ENCODE measurements at regions not wholly inside any gene's neighbourhood (a gene's known extent, or its start where the extent isn't known, plus 50 kb on each side); places are given as distances from the start of the nearest gene placed in this dataset.
"Not testable (repeated sequence)": the region's sequence is repeated elsewhere in the genome, so short reads cannot be mapped to it uniquely, and the experiment has no call there.

DNA sequence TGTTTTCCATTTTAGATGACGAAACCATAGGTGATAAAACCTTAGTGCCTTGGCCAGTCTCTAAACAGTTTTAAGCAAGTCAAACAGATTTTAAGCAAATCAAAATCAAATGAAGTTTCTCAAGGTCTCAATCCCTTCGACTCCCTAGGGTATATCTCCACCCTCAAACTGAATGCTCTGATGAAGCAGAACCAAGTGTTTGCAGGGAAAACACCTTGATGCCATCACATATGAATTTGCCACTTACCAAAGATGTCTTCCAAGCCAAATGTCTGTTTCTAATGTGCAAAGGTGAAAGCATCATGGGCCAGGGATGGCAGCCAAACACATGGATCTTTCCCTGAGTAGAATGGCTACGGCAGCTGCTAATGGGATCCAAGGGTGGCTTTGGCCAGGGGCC, 116.4 kb upstream of the COP1 start:
- intact Hi-C loops (cut with DNase I), result no loop called here
- no peaks in the 10 kb centered on the region for H3K27me3 ChIP-seq
- no peak overlapping the region for H3K27ac ChIP-seq
- no peaks in the 10 kb centered on the region for H3K9me3 ChIP-seq (replicated peaks in 1 of 3)
- H3K4me1 ChIP-seq (replicated peaks in 1 of 2), result no peaks in the 10 kb centered on the region
- TF ChIP-seq CTCF (IDR thresholded peaks at IDR 0.05) (no peak), POLR2A (IDR thresholded peaks at IDR 0.05) (no peak)
- 73 to 90% (median 78%) methylated on average over 3 of the region's 3 CpGs for WGBS, 4 donors
- no peaks in the 10 kb centered on the region for H3K36me3 ChIP-seq (replicated peaks in 1 of 2)
- DNase-seq, result no peak
- H3K4me3 ChIP-seq, result no peak overlapping the region

GRCh38 chr1:176315519-176316220, 108.6 kb upstream of the COP1 start:
- TF ChIP-seq POLR2A (IDR thresholded peaks at IDR 0.05) (no peak), CTCF (IDR thresholded peaks at IDR 0.05) (no peak)
- Histone ChIP-seq H3K4me3 (no peak overlapping the region), H3K27me3 (no peaks in the 10 kb centered on the region), H3K4me1 (replicated peaks in 1 of 2) (no peaks in the 10 kb centered on the region), H3K36me3 (replicated peaks in 1 of 2) (no peaks in the 10 kb centered on the region), H3K27ac (no peak overlapping the region), H3K9me3 (replicated peaks in 1 of 3) (no peaks in the 10 kb centered on the region)
- intact Hi-C loops (cut with DNase I), result no loop called here
- WGBS, 4 donors, result 55 to 62% (median 56%) methylated on average over 3 of the region's 3 CpGs
- no peak for DNase-seq

- H3K9me3 ChIP-seq (replicated peaks in 1 of 3); H3K4me3 ChIP-seq; H3K27ac ChIP-seq; H3K4me1 ChIP-seq (replicated peaks in 1 of 2); H3K27me3 ChIP-seq; H3K36me3 ChIP-seq (replicated peaks in 1 of 2); DNase-seq; intact Hi-C loops (cut with DNase I): not testable (repeated sequence)
- 88 to 93% (median 91%) methylated on average over 5 to 6 of the region's 6 CpGs for WGBS, 4 donors
Measured at GRCh38 chr1:176296602-176297001, 89.5 kb upstream of the COP1 start.

DNA sequence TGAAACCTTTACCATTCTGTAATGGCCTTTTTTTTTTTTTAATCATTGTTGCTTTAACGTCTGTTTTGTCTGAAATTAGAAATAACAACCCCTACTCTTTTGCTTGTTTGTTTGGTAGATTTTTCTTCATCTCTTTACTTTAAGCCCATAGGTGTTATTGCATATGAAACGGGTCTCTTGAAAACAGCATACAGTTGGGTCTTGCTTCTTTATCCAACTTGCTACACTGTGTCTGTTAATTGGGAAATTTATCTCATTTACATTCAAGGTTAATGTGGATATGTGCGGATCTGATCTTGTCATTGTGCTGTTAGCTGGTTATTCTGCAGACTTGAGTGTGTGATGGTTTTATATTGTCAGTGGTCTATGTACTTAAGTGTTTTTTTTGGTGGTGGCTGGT, 78.9 kb upstream of the COP1 start:
- H3K36me3 ChIP-seq (replicated peaks in 1 of 2), result no peaks in the 10 kb centered on the region
- no peaks in the 10 kb centered on the region for H3K9me3 ChIP-seq (replicated peaks in 1 of 3)
- no peak for TF ChIP-seq CTCF (IDR thresholded peaks at IDR 0.05)
- no peak overlapping the region for H3K4me3 ChIP-seq
- 67 to 75% (median 74%) methylated on average over 3 of the region's 3 CpGs for WGBS, 4 donors
- no peaks in the 10 kb centered on the region for H3K4me1 ChIP-seq (replicated peaks in 1 of 2)
- no peak for DNase-seq
- intact Hi-C loops (cut with DNase I), result no loop called here
- H3K27me3 ChIP-seq, result no peaks in the 10 kb centered on the region
- no peak overlapping the region for H3K27ac ChIP-seq

- Histone ChIP-seq H3K4me3 (no peak overlapping the region), H3K27ac (no peak overlapping the region), H3K36me3 (replicated peaks in 1 of 2) (no peaks in the 10 kb centered on the region), H3K4me1 (replicated peaks in 1 of 2) (no peaks in the 10 kb centered on the region), H3K27me3 (no peaks in the 10 kb centered on the region), H3K9me3 (replicated peaks in 1 of 3) (no peaks in the 10 kb centered on the region)
- 77 to 95% (median 82%) methylated on average over 1 of the region's 1 CpG for WGBS, 4 donors
- intact Hi-C loops (cut with DNase I), result no loop called here
- TF ChIP-seq POLR2A (IDR thresholded peaks at IDR 0.05) (no peak), CTCF (IDR thresholded peaks at IDR 0.05) (no peak)
- no peak for DNase-seq
Measured at GRCh38 chr1:176271572-176271971, 64.5 kb upstream of the COP1 start.
